Fibroblast of lung (primary cell): ENCODE measurements at regions not wholly inside any gene's neighbourhood (a gene's known extent, or its start where the extent isn't known, plus 50 kb on each side); places are given as distances from the start of the nearest gene placed in this dataset.

Source experiments
- DNase-seq, 2 donors: peaks; one replicate each; pipeline versions ENCODE4 v3.0.0 to v3.0.0-alpha.2; 2010; ENCODE audit warnings: low read depth in 2 of 2
- H2AFZ ChIP-seq: 2 replicates; pipeline ENCODE4 v1.5.1; 2012; ENCODE audit warnings: low read length, control low read depth, inconsistent platforms
- H3K27ac ChIP-seq: 2 replicates; pipeline ENCODE4 v1.5.1; 2011; ENCODE audit warnings: low read length, control low read depth; ENCODE audit not compliant: insufficient read depth
- H3K27me3 ChIP-seq: 2 replicates; pipeline ENCODE4 v1.5.1; 2011; ENCODE audit warnings: mild to moderate bottlenecking, low read length; ENCODE audit not compliant: control insufficient read depth, insufficient read depth
- H3K36me3 ChIP-seq: 2 replicates; pipeline ENCODE4 v1.5.1; 2011; ENCODE audit warnings: low read length; ENCODE audit not compliant: control insufficient read depth, insufficient read depth
- H3K4me1 ChIP-seq: 2 replicates; pipeline ENCODE4 v1.5.1; 2011; ENCODE audit warnings: low read length; ENCODE audit not compliant: control insufficient read depth, insufficient read depth; ENCODE audit errors: extremely low read depth
- H3K4me2 ChIP-seq: 2 replicates; pipeline ENCODE4 v1.5.1; 2011; ENCODE audit warnings: low read length, control low read depth; ENCODE audit not compliant: insufficient read depth; ENCODE audit errors: extremely low read depth
- H3K4me3 ChIP-seq, 4 experiments: fragments of 200-600 bp in 1 of 4; sonication (generic) in 1 of 4; replicated peaks in 1 of 4; 2 replicates each; pipeline ENCODE4 v1.5.1; 2011 to 2016; ENCODE audit warnings: low read length in 4 of 4, low read depth in 3 of 4, mild to moderate bottlenecking in 3 of 4, control low read depth in 2 of 4, inconsistent platforms in 1 of 4, mixed read lengths in 1 of 4; ENCODE audit not compliant: insufficient read depth in 1 of 4; ENCODE audit errors: control extremely low read depth in 1 of 4
- H3K79me2 ChIP-seq: 2 replicates; pipeline ENCODE4 v1.5.1; 2012; ENCODE audit warnings: mild to moderate bottlenecking, low read length, inconsistent platforms; ENCODE audit not compliant: control insufficient read depth, insufficient read depth
- H3K9ac ChIP-seq: 2 replicates; pipeline ENCODE4 v1.5.1; 2011; ENCODE audit warnings: mild to moderate bottlenecking, low read length, control low read depth; ENCODE audit not compliant: insufficient read depth
- H3K9me3 ChIP-seq: 2 replicates; pipeline ENCODE4 v1.5.1; 2012; ENCODE audit warnings: low read depth, low read length; ENCODE audit not compliant: control insufficient read depth, insufficient read depth
- H4K20me1 ChIP-seq: 2 replicates; pipeline ENCODE4 v1.5.1; 2011; ENCODE audit warnings: low read length; ENCODE audit not compliant: control insufficient read depth, insufficient read depth; ENCODE audit errors: extremely low read depth
- EZH2 ChIP-seq: IDR thresholded peaks from 2 replicates; pipeline ENCODE4 v1.5.1; 2012; ENCODE audit warnings: low read length, control low read depth, mild to moderate bottlenecking; ENCODE audit errors: missing control alignments
- TF ChIP-seq, protein P1 (sequence below), 2 donors: IDR thresholded peaks in 1 of 2; conservative IDR thresholded peaks in 1 of 2; 1 replicate in 1 of 2; 2 replicates in 1 of 2; pipeline ENCODE4 v1.5.1; 2011 to 2012; ENCODE audit warnings: low read length in 2 of 2, control low read depth in 1 of 2, inconsistent platforms in 1 of 2, low read depth in 1 of 2, mild to moderate bottlenecking in 1 of 2

DNA sequence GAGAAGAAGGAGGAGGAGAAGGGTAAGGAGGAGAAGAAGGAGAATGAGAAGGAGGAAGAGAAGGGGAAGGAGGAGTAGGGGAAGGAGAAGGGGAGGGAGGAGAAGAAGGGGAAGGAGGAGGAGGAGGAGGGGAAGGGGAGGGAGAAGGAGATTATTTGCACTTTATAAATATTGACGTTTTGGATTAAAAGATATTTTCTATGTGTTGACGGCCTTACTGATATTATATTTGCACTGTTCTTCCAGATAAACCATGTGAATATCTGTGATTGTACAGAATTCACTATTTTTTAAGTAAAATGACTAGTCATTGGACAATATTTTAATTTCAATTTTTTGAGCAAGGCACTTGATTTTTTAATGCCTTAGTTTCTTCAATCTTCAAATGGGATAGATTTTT, 310.5 kb upstream of the DNAJC19 start:
- no peak overlapping the region for H2AFZ ChIP-seq
- no peak for DNase-seq
- no peak overlapping the region for H3K9ac ChIP-seq
- H3K9me3 ChIP-seq: no peaks in the 10 kb centered on the region
- no peak overlapping the region for H3K4me2 ChIP-seq
- no peaks in the 10 kb centered on the region for H3K4me1 ChIP-seq
- no peaks in the 10 kb centered on the region for H3K27me3 ChIP-seq
- no peaks in the 10 kb centered on the region for H3K36me3 ChIP-seq
- no peak overlapping the region for H3K4me3 ChIP-seq
- TF ChIP-seq EZH2: no peak
- TF ChIP-seq, protein P1, sequence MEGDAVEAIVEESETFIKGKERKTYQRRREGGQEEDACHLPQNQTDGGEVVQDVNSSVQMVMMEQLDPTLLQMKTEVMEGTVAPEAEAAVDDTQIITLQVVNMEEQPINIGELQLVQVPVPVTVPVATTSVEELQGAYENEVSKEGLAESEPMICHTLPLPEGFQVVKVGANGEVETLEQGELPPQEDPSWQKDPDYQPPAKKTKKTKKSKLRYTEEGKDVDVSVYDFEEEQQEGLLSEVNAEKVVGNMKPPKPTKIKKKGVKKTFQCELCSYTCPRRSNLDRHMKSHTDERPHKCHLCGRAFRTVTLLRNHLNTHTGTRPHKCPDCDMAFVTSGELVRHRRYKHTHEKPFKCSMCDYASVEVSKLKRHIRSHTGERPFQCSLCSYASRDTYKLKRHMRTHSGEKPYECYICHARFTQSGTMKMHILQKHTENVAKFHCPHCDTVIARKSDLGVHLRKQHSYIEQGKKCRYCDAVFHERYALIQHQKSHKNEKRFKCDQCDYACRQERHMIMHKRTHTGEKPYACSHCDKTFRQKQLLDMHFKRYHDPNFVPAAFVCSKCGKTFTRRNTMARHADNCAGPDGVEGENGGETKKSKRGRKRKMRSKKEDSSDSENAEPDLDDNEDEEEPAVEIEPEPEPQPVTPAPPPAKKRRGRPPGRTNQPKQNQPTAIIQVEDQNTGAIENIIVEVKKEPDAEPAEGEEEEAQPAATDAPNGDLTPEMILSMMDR (conservative IDR thresholded peaks at IDR 0.05 in 1 of 2, IDR thresholded peaks at IDR 0.05 in 1 of 2; ENCODE audit: low read depth in 1 of 2, low read length in 2 of 2): no peak
- H3K27ac ChIP-seq: no peak overlapping the region
- H4K20me1 ChIP-seq: no peaks in the 10 kb centered on the region
- no peaks in the 10 kb centered on the region for H3K79me2 ChIP-seq

DNA sequence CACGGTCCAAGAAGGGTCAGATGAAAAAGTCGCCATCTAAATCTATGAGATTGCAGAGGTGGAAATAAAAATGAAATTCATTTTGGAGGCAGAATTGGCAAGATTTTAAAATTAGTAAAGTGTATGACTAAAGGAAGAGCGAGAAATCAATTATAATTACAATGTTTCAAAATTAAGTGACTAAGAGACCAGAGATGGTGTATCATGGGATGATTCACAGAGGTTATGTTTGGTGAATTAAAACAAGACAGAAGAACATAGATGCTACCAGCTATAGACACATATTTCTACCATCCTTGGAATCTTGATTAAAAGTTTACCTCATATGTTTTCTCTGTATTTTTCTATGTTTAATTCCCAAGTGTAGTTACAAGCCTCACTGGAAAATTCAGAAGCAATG, 308.9 kb upstream of the DNAJC19 start:
- TF ChIP-seq, protein P1 (conservative IDR thresholded peaks at IDR 0.05 in 1 of 2, IDR thresholded peaks at IDR 0.05 in 1 of 2; ENCODE audit: low read depth in 1 of 2, low read length in 2 of 2): no peak
- TF ChIP-seq EZH2: no peak
- Histone ChIP-seq H3K27me3 (no peaks in the 10 kb centered on the region), H3K9me3 (no peaks in the 10 kb centered on the region), H3K4me3 (no peak overlapping the region), H3K36me3 (no peaks in the 10 kb centered on the region), H3K27ac (no peak overlapping the region), H3K9ac (no peak overlapping the region), H3K79me2 (no peaks in the 10 kb centered on the region), H2AFZ (no peak overlapping the region), H3K4me2 (no peak overlapping the region), H3K4me1 (no peaks in the 10 kb centered on the region), H4K20me1 (no peaks in the 10 kb centered on the region)
- DNase-seq: peak in 1 of 2 donors; percentile 20

DNA sequence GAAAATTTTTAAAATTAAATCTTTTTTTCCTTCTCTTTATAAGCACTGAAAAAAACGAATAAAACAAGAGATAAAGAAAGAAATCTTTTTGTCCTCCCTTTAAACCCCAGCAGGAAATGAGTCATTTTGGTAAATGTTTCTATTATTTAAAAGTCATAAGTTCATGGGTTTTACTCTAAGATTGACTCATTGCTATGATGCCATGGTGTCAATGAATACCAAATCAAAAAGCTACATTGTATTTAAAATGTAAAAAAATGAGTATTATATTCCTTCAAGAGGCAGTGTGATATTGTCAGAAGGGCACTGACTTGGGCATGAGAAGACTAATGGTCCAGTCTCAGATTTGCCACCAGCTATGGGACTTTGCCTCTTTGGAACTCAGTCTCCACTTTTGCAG, 303.4 kb upstream of the DNAJC19 start:
- H3K4me1 ChIP-seq: no peaks in the 10 kb centered on the region
- TF ChIP-seq, protein P1 (conservative IDR thresholded peaks at IDR 0.05 in 1 of 2, IDR thresholded peaks at IDR 0.05 in 1 of 2; ENCODE audit: low read depth in 1 of 2, low read length in 2 of 2): no peak
- TF ChIP-seq EZH2: no peak
- no peak overlapping the region for H3K27ac ChIP-seq
- no peaks in the 10 kb centered on the region for H3K79me2 ChIP-seq
- no peaks in the 10 kb centered on the region for H3K36me3 ChIP-seq
- no peaks in the 10 kb centered on the region for H3K9me3 ChIP-seq
- DNase-seq: peak; percentile 39 to 77
- H3K27me3 ChIP-seq: no peaks in the 10 kb centered on the region
- no peak overlapping the region for H3K9ac ChIP-seq
- no peak overlapping the region for H3K4me2 ChIP-seq
- H3K4me3 ChIP-seq: no peak overlapping the region
- H4K20me1 ChIP-seq: no peaks in the 10 kb centered on the region
- no peak overlapping the region for H2AFZ ChIP-seq
